ENCODE measurements at regions not wholly inside any gene's neighbourhood (a gene's known extent, or its start where the extent isn't known, plus 50 kb on each side); places are given as distances from the start of the nearest gene placed in this dataset.

- TF ChIP-seq POLR2A (IDR thresholded peaks at IDR 0.05) (no peak), CTCF (IDR thresholded peaks at IDR 0.05) (no peak)
- peaks cover 31 to 49% of the 10 kb centered on the region in 2 donors for H3K4me1 ChIP-seq
- intact Hi-C loops (cut with DNase I): no loop called here
- 98 to 100% methylated on average over 1 of the region's 1 CpG for WGBS, 2 donors
- H3K4me3 ChIP-seq (replicated peaks in 1 of 3): no peak overlapping the region
- H3K27ac ChIP-seq: peak overlapping the region in 1 of 3 donors; percentile 7
- H3K9me3 ChIP-seq: no peaks in the 10 kb centered on the region
- H3K27me3 ChIP-seq: no peaks in the 10 kb centered on the region
- no peaks in the 10 kb centered on the region for H3K36me3 ChIP-seq
- DNase-seq: no peak
Measured at GRCh38 chr2:220070349-220070748, 442.9 kb downstream of the SLC4A3 start.

DNA sequence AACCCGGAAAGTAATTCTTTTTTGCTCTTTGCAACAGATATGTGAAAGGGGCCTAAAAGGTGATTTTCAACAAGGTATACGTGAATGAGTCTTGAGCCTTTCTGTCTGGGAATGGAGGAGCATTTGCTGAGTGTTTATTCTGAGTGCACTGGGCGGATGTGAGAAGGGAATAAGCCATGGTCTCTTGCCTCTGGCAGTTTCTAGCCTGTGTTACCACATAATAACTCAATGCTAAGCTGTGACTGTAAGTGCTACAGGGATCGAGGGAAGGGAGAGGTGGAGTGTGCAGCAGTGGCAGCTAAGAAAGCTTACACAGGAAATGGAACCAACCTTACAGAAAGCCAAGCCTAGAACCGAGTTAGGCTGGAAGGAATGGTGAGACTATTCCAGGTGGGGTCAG is 444.3 kb downstream of the SLC4A3 start:
- Histone ChIP-seq H3K36me3 (no peaks in the 10 kb centered on the region), H3K4me1 (peaks cover 45 to 62% of the 10 kb centered on the region in 2 donors), H3K27me3 (no peaks in the 10 kb centered on the region), H3K27ac (peak overlapping the region; percentile 60 to 94 (median 85)), H3K4me3 (replicated peaks in 1 of 3) (no peak overlapping the region), H3K9me3 (no peaks in the 10 kb centered on the region)
- WGBS, 2 donors: 49 to 58% methylated on average over 5 of the region's 5 CpGs
- DNase-seq: peak; percentile 22 to 38
- no peak for TF ChIP-seq POLR2A (IDR thresholded peaks at IDR 0.05)
- TF ChIP-seq CTCF (IDR thresholded peaks at IDR 0.05): no peak
- intact Hi-C loops (cut with DNase I): no loop called here

DNA sequence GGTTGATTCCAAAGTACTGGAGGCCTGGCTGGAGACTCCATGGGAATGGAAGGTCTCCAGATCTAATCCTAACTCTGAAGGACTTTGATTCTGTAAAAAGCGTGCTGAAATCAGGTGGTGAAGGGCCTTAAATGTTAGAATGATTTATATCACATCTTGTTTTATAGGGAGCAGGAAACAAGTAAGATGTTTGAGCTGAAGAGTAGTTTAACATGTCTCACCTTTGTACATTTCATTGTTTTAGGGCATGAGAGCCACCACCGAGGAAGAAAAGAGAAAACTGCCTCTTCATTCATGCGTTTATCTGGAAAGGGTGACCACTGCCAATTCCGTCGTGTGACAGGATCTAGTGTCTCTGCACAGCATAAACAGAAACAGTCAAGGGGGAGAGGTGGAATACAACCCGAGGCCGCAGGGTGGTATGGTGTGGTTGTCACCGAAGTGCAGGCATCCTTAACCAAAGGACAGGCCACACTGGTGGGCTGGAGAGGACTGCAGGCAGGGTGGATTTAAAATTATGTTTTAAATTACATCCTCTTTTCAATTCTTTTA is 445.3 kb downstream of the SLC4A3 start:
- H3K9me3 ChIP-seq: no peaks in the 10 kb centered on the region
- intact Hi-C loops (cut with DNase I): no loop called here
- WGBS, 2 donors: 42 to 50% methylated on average over 8 of the region's 8 CpGs
- H3K4me3 ChIP-seq (replicated peaks in 1 of 3): no peak overlapping the region
- peak overlapping the region; percentile 60 to 94 (median 85) for H3K27ac ChIP-seq
- peaks cover 54 to 71% of the 10 kb centered on the region in 2 donors for H3K4me1 ChIP-seq
- H3K36me3 ChIP-seq: no peaks in the 10 kb centered on the region
- no peak for TF ChIP-seq POLR2A (IDR thresholded peaks at IDR 0.05)
- TF ChIP-seq CTCF (IDR thresholded peaks at IDR 0.05): no peak
- peak; percentile 59 to 80 for DNase-seq
- H3K27me3 ChIP-seq: no peaks in the 10 kb centered on the region

DNA sequence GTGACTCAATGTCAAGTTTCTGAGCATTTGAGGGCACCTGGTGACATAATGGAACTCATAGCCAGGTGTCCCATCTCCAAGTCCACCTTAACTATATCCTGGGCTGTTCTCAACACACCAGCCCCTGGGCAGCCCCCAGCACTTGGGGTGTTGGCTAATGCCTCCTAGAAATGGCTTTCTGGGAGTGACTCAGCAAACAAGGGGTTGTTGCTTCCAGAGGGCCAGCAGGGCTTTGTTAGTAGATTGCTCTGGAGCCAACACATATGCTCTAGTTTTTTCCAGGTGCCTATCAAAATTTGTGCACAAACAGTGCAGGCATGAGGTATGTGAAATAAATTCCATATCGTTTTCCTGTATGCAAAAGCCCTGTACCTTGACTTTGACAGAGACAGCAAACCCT is 448.4 kb downstream of the SLC4A3 start:
- WGBS, 2 donors: 43 to 52% methylated on average over 1 of the region's 1 CpG
- H3K9me3 ChIP-seq: no peaks in the 10 kb centered on the region

More for the DNA sequence above, 448.4 kb downstream of the SLC4A3 start:
- Histone ChIP-seq H3K36me3 (no peaks in the 10 kb centered on the region), H3K4me3 (replicated peaks in 1 of 3) (no peak overlapping the region), H3K4me1 (peaks cover 75 to 91% of the 10 kb centered on the region in 2 donors), H3K27ac (peak overlapping the region; percentile 72 to 94 (median 85)), H3K27me3 (no peaks in the 10 kb centered on the region)
- no peak for DNase-seq
- TF ChIP-seq CTCF (IDR thresholded peaks at IDR 0.05): no peak
- TF ChIP-seq POLR2A (IDR thresholded peaks at IDR 0.05): no peak
- intact Hi-C loops (cut with DNase I): no loop called here

Measured in thyroid gland (tissue), 4 donors.